Caco-2 (cell line): ENCODE measurements at regions not wholly inside any gene's neighbourhood (a gene's known extent, or its start where the extent isn't known, plus 50 kb on each side); places are given as distances from the start of the nearest gene placed in this dataset.

Source experiments
- BruUV-seq: library from RNA; stranded (reverse); fragments of 400-500 nt; replicated peaks from 2 replicates; lab custom pipeline; 2021; lab: Mats Ljungman, UMichigan
- CTCF ChIA-PET: fragments of 300-600 bp; sonication (Branson Sonifier 250); formaldehyde crosslinking; loops from one replicate; lab custom pipeline; 2022; ENCODE audit warnings: antibody characterized with exemption; lab: Charles Lee
- POLR2A ChIA-PET: fragments of 300-600 bp; sonication (Branson Sonifier 250); formaldehyde crosslinking; loops from one replicate; lab custom pipeline; 2022; ENCODE audit warnings: antibody characterized with exemption; lab: Charles Lee
- DNase-seq, 2 experiments: peaks; one replicate each; pipeline versions ENCODE4 v3.0.0 to v3.0.0-alpha.2; 2020 to 2022
- H3K27me3 ChIP-seq: replicated peaks from 2 replicates; pipeline ENCODE4 v1.6.0; 2011; ENCODE audit warnings: low read length; ENCODE audit not compliant: control insufficient read depth, insufficient read depth
- H3K36me3 ChIP-seq: 2 replicates; pipeline ENCODE4 v1.5.1; 2011; ENCODE audit warnings: low read length; ENCODE audit not compliant: control insufficient read depth, insufficient read depth
- H3K4me1 ChIP-seq: fragments of 250-450 bp; sonication (Bioruptor Pico); 2 replicates; pipeline ENCODE4 v1.5.1; 2020; ENCODE audit warnings: mild to moderate bottlenecking
- H3K4me3 ChIP-seq: 2 replicates; pipeline ENCODE4 v1.5.1; 2011; ENCODE audit warnings: low read depth, mild to moderate bottlenecking, control low read depth, low read length
- H3K9me3 ChIP-seq: fragments of 250-450 bp; sonication (Bioruptor Pico); 2 replicates; pipeline ENCODE4 v1.5.1; 2020; ENCODE audit warnings: mild to moderate bottlenecking, moderate library complexity
- H3K27ac Mint-ChIP-seq: one replicate; pipeline ENCODE4 v1.8.0; 2022; ENCODE audit warnings: mixed read lengths; ENCODE audit not compliant: unreplicated experiment
- H3K27me3 Mint-ChIP-seq: one replicate; pipeline ENCODE4 v1.8.0; 2022; ENCODE audit warnings: mixed read lengths; ENCODE audit not compliant: insufficient read depth, unreplicated experiment
- H3K36me3 Mint-ChIP-seq: one replicate; pipeline ENCODE4 v1.8.0; 2022; ENCODE audit warnings: mild to moderate bottlenecking, mixed read lengths; ENCODE audit not compliant: insufficient read depth, unreplicated experiment
- H3K4me1 Mint-ChIP-seq: one replicate; pipeline ENCODE4 v1.8.0; 2022; ENCODE audit warnings: low read depth, mixed read lengths; ENCODE audit not compliant: unreplicated experiment
- H3K4me3 Mint-ChIP-seq: one replicate; pipeline ENCODE4 v1.8.0; 2022; ENCODE audit warnings: mild to moderate bottlenecking, moderate library complexity, mixed read lengths; ENCODE audit not compliant: unreplicated experiment
- H3K9me3 Mint-ChIP-seq: one replicate; pipeline ENCODE4 v1.8.0; 2022; ENCODE audit warnings: mixed read lengths; ENCODE audit not compliant: unreplicated experiment
- intact Hi-C: fragments of 100-400 bp; cut with micrococcal nuclease; formaldehyde crosslinking; loops from one replicate; pipeline ENCODE4 v1.10.0; 2022; ENCODE audit not compliant: unreplicated experiment
- TF ChIP-seq, protein P1 (sequence below), 2 experiments: fragments of 200-600 bp in 1 of 2; IDR thresholded peaks; 1 replicate in 1 of 2; 2 replicates in 1 of 2; pipeline versions ENCODE4 v1.5.1 to v1.8.0; 2011 to 2022; ENCODE audit warnings: antibody characterized with exemption in 1 of 2, control low read depth in 1 of 2, inconsistent platforms in 1 of 2, low read depth in 1 of 2, low read length in 1 of 2, mild to moderate bottlenecking in 1 of 2, moderate library complexity in 1 of 2; ENCODE audit not compliant: insufficient read depth in 1 of 2, severe bottlenecking in 1 of 2, unreplicated experiment in 1 of 2

DNA sequence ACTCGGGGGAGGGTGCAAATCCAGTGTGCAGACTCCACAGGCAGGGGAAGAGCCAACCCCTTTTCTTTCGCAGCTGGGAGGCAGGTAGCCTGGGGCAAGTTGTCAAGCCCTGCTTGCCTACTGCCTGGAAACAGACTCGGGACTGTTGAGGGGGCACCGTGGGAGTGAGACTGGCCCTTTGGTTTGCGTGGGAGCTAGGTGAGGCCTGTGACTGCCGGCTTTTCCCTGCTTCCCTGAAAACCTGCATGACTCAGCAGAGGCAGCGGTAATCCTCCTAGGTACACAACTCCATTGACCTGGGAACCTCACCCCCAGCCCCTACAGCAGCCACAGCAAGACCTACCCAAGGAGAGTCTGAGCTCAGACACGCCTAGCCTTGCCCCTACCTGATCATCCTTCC lies 509.5 kb downstream of the DTWD2 start:
- H3K36me3 Mint-ChIP-seq: no peaks in the 10 kb centered on the region
- peaks cover 2% of the 10 kb centered on the region for H3K27me3 Mint-ChIP-seq
- Histone ChIP-seq H3K4me3 (no peak overlapping the region), H3K36me3 (no peaks in the 10 kb centered on the region), H3K4me1 (no peaks in the 10 kb centered on the region), H3K9me3 (no peaks in the 10 kb centered on the region), H3K27me3 (no peaks in the 10 kb centered on the region)
- ChIA-PET CTCF (no interaction called here), POLR2A (no interaction called here)
- no peak for DNase-seq
- H3K4me1 Mint-ChIP-seq: no peaks in the 10 kb centered on the region
- H3K9me3 Mint-ChIP-seq: no peaks in the 10 kb centered on the region
- BruUV-seq: no TSS peak
- TF ChIP-seq, protein P1, sequence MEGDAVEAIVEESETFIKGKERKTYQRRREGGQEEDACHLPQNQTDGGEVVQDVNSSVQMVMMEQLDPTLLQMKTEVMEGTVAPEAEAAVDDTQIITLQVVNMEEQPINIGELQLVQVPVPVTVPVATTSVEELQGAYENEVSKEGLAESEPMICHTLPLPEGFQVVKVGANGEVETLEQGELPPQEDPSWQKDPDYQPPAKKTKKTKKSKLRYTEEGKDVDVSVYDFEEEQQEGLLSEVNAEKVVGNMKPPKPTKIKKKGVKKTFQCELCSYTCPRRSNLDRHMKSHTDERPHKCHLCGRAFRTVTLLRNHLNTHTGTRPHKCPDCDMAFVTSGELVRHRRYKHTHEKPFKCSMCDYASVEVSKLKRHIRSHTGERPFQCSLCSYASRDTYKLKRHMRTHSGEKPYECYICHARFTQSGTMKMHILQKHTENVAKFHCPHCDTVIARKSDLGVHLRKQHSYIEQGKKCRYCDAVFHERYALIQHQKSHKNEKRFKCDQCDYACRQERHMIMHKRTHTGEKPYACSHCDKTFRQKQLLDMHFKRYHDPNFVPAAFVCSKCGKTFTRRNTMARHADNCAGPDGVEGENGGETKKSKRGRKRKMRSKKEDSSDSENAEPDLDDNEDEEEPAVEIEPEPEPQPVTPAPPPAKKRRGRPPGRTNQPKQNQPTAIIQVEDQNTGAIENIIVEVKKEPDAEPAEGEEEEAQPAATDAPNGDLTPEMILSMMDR (IDR thresholded peaks at IDR 0.05; ENCODE audit: insufficient read depth in 1 of 2, low read depth in 1 of 2, low read length in 1 of 2, severe bottlenecking in 1 of 2, unreplicated experiment in 1 of 2): no peak
- H3K4me3 Mint-ChIP-seq: no peak overlapping the region
- no peak overlapping the region for H3K27ac Mint-ChIP-seq
- intact Hi-C loops: no loop called here

DNA sequence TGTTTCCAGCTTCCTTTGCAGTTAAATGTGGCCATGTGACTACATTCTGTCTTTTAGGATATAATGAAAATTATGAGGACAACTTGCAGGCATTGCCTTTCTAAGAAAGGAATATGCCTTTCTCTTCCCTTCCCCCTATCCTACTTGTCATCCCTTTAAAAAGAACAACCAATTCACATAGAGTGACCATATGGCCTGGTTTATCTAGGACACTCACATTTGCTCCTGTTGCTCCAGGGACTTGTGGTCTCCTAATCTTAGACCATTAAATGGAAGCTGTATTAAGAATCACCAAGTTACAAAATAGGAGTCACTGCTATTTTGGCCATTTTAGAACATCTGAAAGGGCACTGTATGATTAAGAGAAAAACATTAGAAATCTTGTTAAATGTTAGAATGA lies 520.3 kb downstream of the DTWD2 start:
- DNase-seq: no peak
- no peaks in the 10 kb centered on the region for H3K9me3 ChIP-seq
- CTCF ChIA-PET: no interaction called here
- Mint-ChIP-seq H3K4me1 (no peaks in the 10 kb centered on the region), H3K27ac (no peak overlapping the region), H3K9me3 (no peaks in the 10 kb centered on the region), H3K4me3 (no peak overlapping the region), H3K27me3 (no peaks in the 10 kb centered on the region), H3K36me3 (no peaks in the 10 kb centered on the region)
- H3K4me3 ChIP-seq: no peak overlapping the region
- TF ChIP-seq, protein P1 (IDR thresholded peaks at IDR 0.05; ENCODE audit: insufficient read depth in 1 of 2, low read depth in 1 of 2, low read length in 1 of 2, severe bottlenecking in 1 of 2, unreplicated experiment in 1 of 2): no peak
- H3K36me3 ChIP-seq: no peaks in the 10 kb centered on the region
- POLR2A ChIA-PET: no interaction called here
- intact Hi-C loops: no loop called here
- H3K4me1 ChIP-seq: no peaks in the 10 kb centered on the region
- no TSS peak for BruUV-seq
- no peaks in the 10 kb centered on the region for H3K27me3 ChIP-seq

DNA sequence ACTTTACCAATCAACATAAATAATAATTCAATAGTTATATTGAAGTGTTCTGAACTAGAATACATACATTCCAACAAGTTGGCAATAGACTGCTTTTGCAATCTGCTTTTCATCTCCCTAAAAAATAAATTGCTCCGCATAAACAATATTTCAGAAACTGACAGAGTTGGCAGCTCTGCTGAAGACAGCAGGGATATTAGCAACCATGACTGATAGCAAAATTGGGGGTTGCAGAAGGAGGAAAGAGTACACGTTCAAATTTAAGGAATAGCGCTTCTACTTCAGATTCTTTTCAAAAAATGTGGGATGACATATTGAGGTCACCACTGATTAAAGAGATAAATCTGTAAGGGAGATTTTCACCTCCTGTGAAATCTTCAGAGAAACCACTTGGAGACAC lies 521.2 kb downstream of the DTWD2 start:
- CTCF ChIA-PET: no interaction called here
- H3K9me3 Mint-ChIP-seq: no peaks in the 10 kb centered on the region

More for the DNA sequence above, 521.2 kb downstream of the DTWD2 start:
- Histone ChIP-seq H3K4me1 (no peaks in the 10 kb centered on the region), H3K4me3 (no peak overlapping the region), H3K9me3 (no peaks in the 10 kb centered on the region), H3K27me3 (no peaks in the 10 kb centered on the region), H3K36me3 (no peaks in the 10 kb centered on the region)
- no peaks in the 10 kb centered on the region for H3K36me3 Mint-ChIP-seq
- DNase-seq: no peak
- no TSS peak for BruUV-seq
- no peaks in the 10 kb centered on the region for H3K27me3 Mint-ChIP-seq
- no peak overlapping the region for H3K27ac Mint-ChIP-seq
- intact Hi-C loops: no loop called here
- no peaks in the 10 kb centered on the region for H3K4me1 Mint-ChIP-seq
- no peak overlapping the region for H3K4me3 Mint-ChIP-seq
- POLR2A ChIA-PET: no interaction called here
- TF ChIP-seq, protein P1 (IDR thresholded peaks at IDR 0.05; ENCODE audit: insufficient read depth in 1 of 2, low read depth in 1 of 2, low read length in 1 of 2, severe bottlenecking in 1 of 2, unreplicated experiment in 1 of 2): no peak
